ENCODE measurements at regions not wholly inside any gene's neighbourhood (a gene's known extent, or its start where the extent isn't known, plus 50 kb on each side); places are given as distances from the start of the nearest gene placed in this dataset.
"Not testable (repeated sequence)": the region's sequence is repeated elsewhere in the genome, so short reads cannot be mapped to it uniquely, and the experiment has no call there.

- ATAC-seq (no peak), DNase-seq (no peak)
- Histone ChIP-seq H3K27ac (no peak overlapping the region), H3K36me3 (no peaks in the 10 kb centered on the region), H3K9me3 (no peaks in the 10 kb centered on the region), H3K4me3 (no peak overlapping the region), H3K27me3 (ENCODE audit: low read depth) (no peaks in the 10 kb centered on the region), H3K4me1 (no peaks in the 10 kb centered on the region)
- intact Hi-C loops (cut with DNase I), result no loop called here
- TF ChIP-seq CTCF (IDR thresholded peaks at IDR 0.05), result no peak
Measured at GRCh38 chrX:110924871-110925270, 129.3 kb upstream of the CHRDL1 start.

GRCh38 chrX:110920991-110921390 lies 125.4 kb upstream of the CHRDL1 start:
- H3K9me3 ChIP-seq, result no peaks in the 10 kb centered on the region
- ATAC-seq (no peak), DNase-seq (no peak)
- H3K36me3 ChIP-seq, result no peaks in the 10 kb centered on the region
- TF ChIP-seq CTCF (IDR thresholded peaks at IDR 0.05), result no peak
- intact Hi-C loops (cut with DNase I), result no loop called here
- no peak overlapping the region for H3K4me3 ChIP-seq
- no peaks in the 10 kb centered on the region for H3K27me3 ChIP-seq (ENCODE audit: low read depth)
- H3K27ac ChIP-seq, result no peak overlapping the region
- no peaks in the 10 kb centered on the region for H3K4me1 ChIP-seq

- no peaks in the 10 kb centered on the region for H3K36me3 ChIP-seq
- intact Hi-C loops (cut with DNase I), result no loop called here
- H3K9me3 ChIP-seq, result no peaks in the 10 kb centered on the region
- TF ChIP-seq CTCF (IDR thresholded peaks at IDR 0.05), result no peak
- no peaks in the 10 kb centered on the region for H3K4me1 ChIP-seq
- H3K27ac ChIP-seq, result no peak overlapping the region
- DNase-seq, result no peak
- no peak for ATAC-seq
- no peaks in the 10 kb centered on the region for H3K27me3 ChIP-seq (ENCODE audit: low read depth)
- H3K4me3 ChIP-seq, result no peak overlapping the region
Measured at GRCh38 chrX:110915570-110915969, 120.0 kb upstream of the CHRDL1 start.

GRCh38 chrX:110915111-110915510 lies 119.5 kb upstream of the CHRDL1 start:
- no peak for ATAC-seq
- no peaks in the 10 kb centered on the region for H3K27me3 ChIP-seq (ENCODE audit: low read depth)
- no peaks in the 10 kb centered on the region for H3K9me3 ChIP-seq
- no peak overlapping the region for H3K27ac ChIP-seq
- DNase-seq, result no peak
- no peak for TF ChIP-seq CTCF (IDR thresholded peaks at IDR 0.05)
- intact Hi-C loops (cut with DNase I), result no loop called here
- H3K36me3 ChIP-seq, result no peaks in the 10 kb centered on the region
- no peaks in the 10 kb centered on the region for H3K4me1 ChIP-seq
- H3K4me3 ChIP-seq, result no peak overlapping the region

GRCh38 chrX:110914281-110914680 lies 118.7 kb upstream of the CHRDL1 start:
- H3K27me3 ChIP-seq (ENCODE audit: low read depth), result no peaks in the 10 kb centered on the region
- H3K9me3 ChIP-seq, result no peaks in the 10 kb centered on the region
- intact Hi-C loops (cut with DNase I), result no loop called here
- no peaks in the 10 kb centered on the region for H3K36me3 ChIP-seq
- DNase-seq (no peak), ATAC-seq (no peak)
- no peak for TF ChIP-seq CTCF (IDR thresholded peaks at IDR 0.05)
- H3K4me3 ChIP-seq, result no peak overlapping the region
- no peaks in the 10 kb centered on the region for H3K4me1 ChIP-seq
- H3K27ac ChIP-seq, result no peak overlapping the region

GRCh38 chrX:110904747-110905146 lies 109.1 kb upstream of the CHRDL1 start:
- H3K36me3 ChIP-seq; H3K4me3 ChIP-seq; H3K27ac ChIP-seq; H3K4me1 ChIP-seq; DNase-seq; intact Hi-C loops (cut with DNase I); ATAC-seq; H3K27me3 ChIP-seq (ENCODE audit: low read depth); H3K9me3 ChIP-seq: not testable (repeated sequence)
